ENCODE measurements at regions not wholly inside any gene's neighbourhood (a gene's known extent, or its start where the extent isn't known, plus 50 kb on each side); places are given as distances from the start of the nearest gene placed in this dataset.

DNA sequence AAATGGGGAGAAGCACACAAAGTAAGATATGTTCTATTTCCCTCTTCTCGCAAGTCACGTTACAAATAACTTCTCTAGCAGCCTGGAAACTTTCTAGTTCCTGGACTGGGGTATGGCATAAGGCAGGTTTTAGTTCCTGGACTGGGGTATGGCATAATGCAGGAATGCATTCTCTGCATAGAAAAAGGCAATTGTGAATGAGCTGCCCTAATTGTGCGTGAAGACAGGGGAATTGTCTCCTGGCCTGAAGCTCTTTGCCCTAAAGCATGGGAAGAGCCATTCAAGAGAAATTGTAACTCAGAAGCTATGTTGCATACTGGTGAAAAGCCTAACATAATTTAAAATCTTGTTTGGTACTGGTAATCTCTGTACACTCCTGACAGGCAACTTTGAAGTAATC lies 54.3 kb upstream of the CBLB start:
- no peak for DNase-seq
- H3K4me1 Mint-ChIP-seq (ENCODE audit: low read depth) = peaks cover 13% of the 10 kb centered on the region
- H3K36me3 Mint-ChIP-seq (ENCODE audit: insufficient read depth) = peaks cover 11% of the 10 kb centered on the region
- ATAC-seq = no peak
- H3K4me3 Mint-ChIP-seq = no peak overlapping the region
- no peaks in the 10 kb centered on the region for H3K27me3 Mint-ChIP-seq (ENCODE audit: low read depth)
- peaks cover 24% of the 10 kb centered on the region for H3K9me3 Mint-ChIP-seq

DNA sequence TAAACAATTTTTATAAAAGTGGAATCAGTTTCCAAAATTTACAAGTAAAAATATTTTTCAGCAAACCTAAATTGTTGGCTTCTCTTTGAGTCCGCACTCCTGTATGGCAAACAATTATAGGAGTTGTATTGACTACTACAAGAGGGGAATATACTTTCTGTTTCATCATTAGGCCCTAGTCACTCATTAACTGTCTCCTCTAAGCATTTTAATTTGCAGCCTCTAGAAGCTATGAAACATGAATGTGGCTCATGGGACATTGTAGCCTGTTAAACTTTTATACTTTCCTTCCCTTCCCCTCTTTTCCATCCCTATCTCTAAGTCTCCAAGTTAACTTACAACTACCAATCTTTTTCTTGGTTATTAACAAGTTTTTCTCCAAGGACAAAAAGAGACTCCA lies 58.9 kb upstream of the CBLB start:
- no peak for DNase-seq
- Mint-ChIP-seq H3K4me1 (ENCODE audit: low read depth) (no peaks in the 10 kb centered on the region), H3K27me3 (ENCODE audit: low read depth) (no peaks in the 10 kb centered on the region), H3K36me3 (ENCODE audit: insufficient read depth) (no peaks in the 10 kb centered on the region), H3K4me3 (no peak overlapping the region), H3K9me3 (no peaks in the 10 kb centered on the region)
- no peak for ATAC-seq

DNA sequence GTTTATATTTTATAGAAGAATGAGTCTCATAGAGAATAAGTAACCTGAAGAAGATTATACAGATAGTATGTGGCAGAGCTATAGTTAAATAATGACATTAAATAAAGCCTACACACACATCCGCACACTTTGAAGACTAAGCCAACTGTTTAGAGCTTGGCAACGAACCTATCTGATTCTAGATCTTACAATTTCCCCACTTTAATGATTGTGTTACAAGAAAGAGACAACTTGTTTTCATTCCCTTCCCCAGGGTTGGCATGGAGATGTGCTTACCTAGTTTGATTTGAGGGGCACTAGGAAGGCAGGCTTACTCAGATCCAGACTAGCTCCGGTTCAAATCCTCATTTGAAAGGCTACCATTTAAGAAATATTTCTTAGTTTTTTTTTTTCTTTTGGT lies 61.9 kb upstream of the CBLB start:
- Mint-ChIP-seq H3K4me1 (ENCODE audit: low read depth) (no peaks in the 10 kb centered on the region), H3K4me3 (no peak overlapping the region), H3K27me3 (ENCODE audit: low read depth) (no peaks in the 10 kb centered on the region), H3K36me3 (ENCODE audit: insufficient read depth) (no peaks in the 10 kb centered on the region), H3K9me3 (peaks cover 4% of the 10 kb centered on the region)
- DNase-seq (no peak), ATAC-seq (no peak)

DNA sequence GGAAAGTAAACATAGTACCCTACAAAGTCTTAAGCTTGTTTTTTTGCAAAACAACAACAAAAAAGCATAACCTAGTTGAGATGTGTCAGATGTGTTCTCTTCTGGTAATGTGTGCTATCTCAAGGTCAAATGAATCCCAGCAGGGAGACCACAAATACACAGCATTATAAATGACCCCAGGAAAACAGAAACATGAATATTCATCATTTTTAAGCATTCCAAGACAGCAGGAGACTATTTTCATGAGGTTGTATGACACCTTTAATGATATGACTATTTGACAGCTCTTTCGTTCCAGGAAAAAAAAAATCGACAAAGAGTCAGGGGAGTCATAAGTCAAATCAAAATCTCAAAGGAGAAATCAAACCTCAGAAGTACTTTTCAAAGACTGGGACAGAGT lies 62.7 kb upstream of the CBLB start:
- Mint-ChIP-seq H3K4me1 (ENCODE audit: low read depth) (no peaks in the 10 kb centered on the region), H3K36me3 (ENCODE audit: insufficient read depth) (no peaks in the 10 kb centered on the region), H3K27me3 (ENCODE audit: low read depth) (no peaks in the 10 kb centered on the region), H3K4me3 (no peak overlapping the region), H3K9me3 (peaks cover 10% of the 10 kb centered on the region)
- DNase-seq (no peak), ATAC-seq (no peak)

DNA sequence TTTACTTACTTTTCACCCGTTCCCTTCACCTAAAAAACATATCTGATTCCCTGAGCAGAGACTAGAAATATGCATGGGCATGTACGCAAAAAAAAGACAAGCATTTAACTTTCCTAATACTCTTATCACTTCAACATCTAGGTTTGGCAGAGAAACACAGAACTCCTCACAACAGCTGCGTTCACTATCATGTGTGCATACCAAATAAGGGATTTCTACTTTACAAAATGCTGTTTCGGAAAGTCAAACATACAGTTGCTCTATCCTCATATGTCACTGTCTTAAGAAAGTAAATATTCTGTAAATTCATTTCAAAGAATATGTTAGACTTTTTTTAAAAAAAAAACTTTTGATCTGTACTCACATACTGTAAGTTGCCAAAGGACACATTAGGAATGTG lies 65.1 kb upstream of the CBLB start:
- Mint-ChIP-seq H3K27me3 (ENCODE audit: low read depth) (no peaks in the 10 kb centered on the region), H3K4me3 (no peak overlapping the region), H3K9me3 (peaks cover 10% of the 10 kb centered on the region), H3K36me3 (ENCODE audit: insufficient read depth) (no peaks in the 10 kb centered on the region), H3K4me1 (ENCODE audit: low read depth) (no peaks in the 10 kb centered on the region)
- DNase-seq (no peak), ATAC-seq (no peak)

DNA sequence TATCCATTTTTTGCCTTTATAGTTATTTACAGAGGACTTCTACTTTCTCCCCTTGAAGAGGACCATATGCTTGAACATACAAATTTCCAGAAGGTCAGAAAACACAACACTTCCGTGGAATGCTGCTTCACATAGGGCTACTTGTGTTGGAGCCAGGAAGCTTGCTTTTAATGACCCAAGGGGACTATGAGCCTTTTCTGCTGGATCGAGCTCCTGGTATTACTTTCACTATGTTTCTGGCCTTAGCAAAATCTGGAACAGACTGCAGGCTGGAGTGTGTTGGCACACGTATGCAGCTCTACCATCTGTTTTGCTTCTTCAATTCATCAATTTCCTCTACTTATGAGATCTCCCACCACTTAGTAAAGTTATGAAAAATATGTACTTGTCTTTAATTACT lies 69.3 kb upstream of the CBLB start:
- Mint-ChIP-seq H3K36me3 (ENCODE audit: insufficient read depth) (no peaks in the 10 kb centered on the region), H3K4me1 (ENCODE audit: low read depth) (no peaks in the 10 kb centered on the region), H3K4me3 (no peak overlapping the region), H3K9me3 (peaks cover 10% of the 10 kb centered on the region), H3K27me3 (ENCODE audit: low read depth) (no peaks in the 10 kb centered on the region)
- no peak for ATAC-seq
- DNase-seq = no peak

DNA sequence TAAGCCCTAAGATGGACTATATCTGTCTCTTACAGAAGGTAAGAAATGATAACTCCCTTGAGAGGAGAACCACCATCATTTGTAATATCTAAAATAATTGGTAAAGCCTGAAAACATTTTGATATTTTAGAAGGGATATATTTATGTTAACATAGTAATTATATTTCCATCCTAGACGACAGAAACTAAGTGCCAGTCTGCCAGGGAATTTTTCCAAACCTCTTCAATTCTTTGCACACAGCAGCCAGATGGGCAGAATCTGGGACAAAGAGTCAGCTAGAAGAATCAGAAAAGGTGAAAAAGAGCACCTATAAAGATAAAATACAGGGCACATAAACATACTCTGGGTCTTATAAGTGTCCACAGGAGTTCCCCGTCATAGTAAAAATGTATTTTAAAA lies 70.0 kb upstream of the CBLB start:
- no peak for ATAC-seq
- Mint-ChIP-seq H3K36me3 (ENCODE audit: insufficient read depth) (no peaks in the 10 kb centered on the region), H3K27me3 (ENCODE audit: low read depth) (no peaks in the 10 kb centered on the region), H3K4me3 (no peak overlapping the region), H3K4me1 (ENCODE audit: low read depth) (no peaks in the 10 kb centered on the region), H3K9me3 (peaks cover 10% of the 10 kb centered on the region)
- no peak for DNase-seq

DNA sequence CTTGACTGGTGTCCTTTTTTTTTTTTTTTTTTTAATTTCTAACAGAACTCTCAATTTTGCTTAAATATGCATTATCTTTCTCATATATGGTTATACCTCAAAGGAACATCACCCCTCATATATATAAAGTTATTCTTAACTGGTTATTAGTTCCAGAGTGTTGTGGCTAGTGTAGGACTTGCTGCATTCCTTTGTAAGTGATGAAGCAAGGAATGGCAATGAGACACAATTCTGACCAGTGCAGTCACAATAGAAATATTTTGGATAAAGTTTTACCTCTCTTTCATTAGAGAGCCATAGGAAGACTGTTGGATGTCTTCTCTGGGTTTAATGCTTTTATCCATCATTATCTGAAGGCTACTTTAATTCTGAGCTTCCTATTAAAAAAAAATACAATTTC lies 75.5 kb upstream of the CBLB start:
- Mint-ChIP-seq H3K27me3 (ENCODE audit: low read depth) (no peaks in the 10 kb centered on the region), H3K36me3 (ENCODE audit: insufficient read depth) (no peaks in the 10 kb centered on the region), H3K4me1 (ENCODE audit: low read depth) (no peaks in the 10 kb centered on the region), H3K9me3 (no peaks in the 10 kb centered on the region), H3K4me3 (no peak overlapping the region)
- DNase-seq (no peak), ATAC-seq (no peak)

DNA sequence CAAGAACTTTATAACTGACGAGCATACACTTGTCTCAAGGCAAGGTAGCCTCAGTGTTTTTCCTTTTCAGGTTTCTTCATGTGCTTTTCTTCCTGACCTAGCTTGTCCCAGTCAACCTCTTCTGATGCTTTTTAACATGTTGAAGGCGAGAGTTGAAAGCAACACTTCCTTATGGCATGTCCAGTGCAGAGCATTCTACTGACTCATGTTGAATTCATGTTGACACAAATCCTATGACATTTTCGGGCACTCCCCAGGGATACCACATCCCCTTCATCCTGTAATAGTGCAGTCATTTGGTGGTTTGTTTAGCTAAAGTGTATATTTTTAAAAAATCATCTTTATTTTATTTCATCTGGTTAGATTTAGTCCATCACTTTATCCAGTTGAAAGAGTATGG lies 75.9 kb upstream of the CBLB start:
- no peak for ATAC-seq
- Mint-ChIP-seq H3K4me1 (ENCODE audit: low read depth) (no peaks in the 10 kb centered on the region), H3K9me3 (no peaks in the 10 kb centered on the region), H3K27me3 (ENCODE audit: low read depth) (no peaks in the 10 kb centered on the region), H3K4me3 (no peak overlapping the region), H3K36me3 (ENCODE audit: insufficient read depth) (no peaks in the 10 kb centered on the region)
- DNase-seq = no peak

DNA sequence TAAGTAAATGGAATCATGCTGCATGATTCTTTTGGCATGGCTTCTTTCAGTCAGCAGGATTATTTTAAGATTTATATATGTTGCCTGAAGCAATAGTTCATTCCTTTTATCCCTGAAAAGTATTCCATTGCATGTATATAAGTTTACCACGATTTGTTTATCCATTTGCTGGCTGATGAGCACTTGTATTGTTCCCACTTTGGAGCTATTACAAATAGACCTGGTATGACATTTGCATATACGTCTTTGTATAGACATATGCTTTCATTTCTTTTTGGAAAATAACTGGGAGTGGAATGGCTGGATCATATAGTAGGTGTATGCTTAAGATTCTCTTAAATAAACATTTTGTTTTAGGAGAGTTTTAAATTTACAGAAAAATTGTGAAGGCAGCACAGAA lies 79.3 kb upstream of the CBLB start:
- Mint-ChIP-seq H3K4me3 (no peak overlapping the region), H3K4me1 (ENCODE audit: low read depth) (no peaks in the 10 kb centered on the region), H3K9me3 (no peaks in the 10 kb centered on the region), H3K36me3 (ENCODE audit: insufficient read depth) (no peaks in the 10 kb centered on the region), H3K27me3 (ENCODE audit: low read depth) (no peaks in the 10 kb centered on the region)
- ATAC-seq (no peak), DNase-seq (no peak)

DNA sequence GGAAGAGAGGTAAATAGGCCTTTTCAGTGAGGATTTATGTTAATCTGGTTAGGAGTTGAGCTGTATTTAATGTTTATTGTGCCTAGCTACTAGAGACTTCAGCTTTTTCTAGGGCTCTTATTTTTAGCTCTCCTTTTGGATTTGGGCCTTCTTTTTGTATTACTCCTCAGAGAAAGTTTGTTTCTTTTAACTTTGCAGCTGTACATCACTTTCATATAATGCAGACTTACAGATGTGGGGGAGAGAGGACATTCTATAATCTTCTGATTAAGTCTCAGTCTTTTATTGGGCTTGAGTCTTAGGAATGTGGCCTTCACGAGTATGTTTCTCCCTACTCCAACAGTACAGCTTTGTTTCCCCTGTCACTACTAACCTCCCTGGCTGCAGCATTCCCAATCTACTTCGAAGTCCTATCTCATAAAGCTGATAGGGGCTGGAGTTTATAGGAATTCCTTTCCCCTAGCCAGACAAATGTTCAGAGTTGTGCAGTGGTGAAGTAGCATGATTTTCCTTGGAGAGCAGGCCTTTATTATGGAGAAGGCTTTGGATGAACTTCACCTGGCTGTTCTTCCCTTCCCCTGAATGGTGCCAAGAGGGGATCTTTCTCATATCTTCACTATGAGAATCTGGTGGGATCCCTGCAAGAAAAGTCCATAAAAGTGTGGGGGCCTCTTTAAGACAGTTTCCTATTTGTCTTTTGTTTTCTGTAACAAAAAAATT lies 82.2 kb upstream of the CBLB start:
- Mint-ChIP-seq H3K4me1 (ENCODE audit: low read depth) (no peaks in the 10 kb centered on the region), H3K9me3 (no peaks in the 10 kb centered on the region), H3K4me3 (no peak overlapping the region), H3K36me3 (ENCODE audit: insufficient read depth) (no peaks in the 10 kb centered on the region), H3K27me3 (ENCODE audit: low read depth) (no peaks in the 10 kb centered on the region)
- no peak for DNase-seq
- ATAC-seq = no peak

DNA sequence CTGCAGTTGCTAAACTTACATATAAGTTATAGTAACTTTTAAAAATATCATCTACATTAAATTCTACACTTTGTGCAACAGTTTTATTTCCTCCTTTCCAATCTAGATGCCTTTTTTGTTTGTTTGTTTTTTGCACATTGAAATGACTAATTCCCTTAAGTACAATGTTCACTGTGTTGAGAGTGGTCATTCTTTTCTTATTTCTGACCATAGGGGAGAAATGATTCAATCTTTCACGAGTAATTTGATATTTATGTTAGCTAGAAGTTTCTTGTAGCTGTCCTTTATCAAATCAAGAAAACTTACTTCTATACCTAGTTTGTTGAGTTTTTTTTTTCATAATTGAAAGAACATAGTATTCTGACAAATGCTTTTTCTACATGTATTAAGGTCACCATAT lies 85.0 kb upstream of the CBLB start:
- Mint-ChIP-seq H3K4me1 (ENCODE audit: low read depth) (no peaks in the 10 kb centered on the region), H3K36me3 (ENCODE audit: insufficient read depth) (no peaks in the 10 kb centered on the region), H3K4me3 (no peak overlapping the region), H3K9me3 (no peaks in the 10 kb centered on the region), H3K27me3 (ENCODE audit: low read depth) (no peaks in the 10 kb centered on the region)
- ATAC-seq = no peak
- no peak for DNase-seq

DNA sequence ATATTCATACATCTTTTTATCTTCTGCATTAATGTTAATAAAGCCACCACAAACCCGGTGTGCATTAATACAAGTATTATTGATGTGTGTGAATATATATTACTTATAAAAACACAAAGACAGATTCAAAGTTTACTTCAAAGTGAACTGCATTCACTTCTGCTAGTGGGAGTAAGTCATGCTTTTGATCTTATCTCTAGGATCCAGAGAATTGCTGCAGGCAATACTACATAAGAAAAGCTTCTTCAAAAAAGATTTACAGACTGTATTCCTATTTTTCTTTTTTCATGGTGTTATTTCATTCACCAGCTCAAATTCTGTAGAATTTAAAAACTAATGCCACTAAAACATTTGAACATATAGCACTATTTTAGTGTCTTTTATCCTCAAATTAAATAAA lies 87.5 kb upstream of the CBLB start:
- Mint-ChIP-seq H3K4me1 (ENCODE audit: low read depth) (peaks cover 2% of the 10 kb centered on the region), H3K4me3 (no peak overlapping the region)

DNA sequence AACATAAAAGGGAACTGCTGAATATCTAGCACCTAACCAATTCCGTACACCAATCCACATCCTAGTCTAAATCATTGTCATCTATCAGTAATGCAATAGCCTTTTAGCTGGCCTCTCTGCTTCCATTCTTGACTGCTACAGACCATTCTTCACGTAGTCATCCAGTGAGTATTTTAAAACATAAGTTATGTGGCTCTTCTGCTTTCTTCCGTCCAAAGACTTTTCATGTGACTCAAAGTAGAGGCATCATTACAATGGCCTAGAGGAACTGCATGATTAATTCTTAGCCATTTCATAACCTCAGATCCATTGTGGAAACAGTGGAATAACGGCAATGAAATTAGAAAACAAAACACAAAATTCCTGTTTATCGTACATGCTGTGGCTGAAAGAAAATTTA lies 88.9 kb upstream of the CBLB start:
- ATAC-seq (no peak), DNase-seq (no peak)
- Mint-ChIP-seq H3K36me3 (ENCODE audit: insufficient read depth) (no peaks in the 10 kb centered on the region), H3K4me3 (no peak overlapping the region), H3K27me3 (ENCODE audit: low read depth) (no peaks in the 10 kb centered on the region), H3K4me1 (ENCODE audit: low read depth) (peaks cover 2% of the 10 kb centered on the region), H3K9me3 (no peaks in the 10 kb centered on the region)

More for the DNA sequence above, 87.5 kb upstream of the CBLB start:
- H3K27me3 Mint-ChIP-seq (ENCODE audit: low read depth) = no peaks in the 10 kb centered on the region
- DNase-seq = no peak
- H3K36me3 Mint-ChIP-seq (ENCODE audit: insufficient read depth) = no peaks in the 10 kb centered on the region
- H3K9me3 Mint-ChIP-seq = no peaks in the 10 kb centered on the region
- no peak for ATAC-seq

DNA sequence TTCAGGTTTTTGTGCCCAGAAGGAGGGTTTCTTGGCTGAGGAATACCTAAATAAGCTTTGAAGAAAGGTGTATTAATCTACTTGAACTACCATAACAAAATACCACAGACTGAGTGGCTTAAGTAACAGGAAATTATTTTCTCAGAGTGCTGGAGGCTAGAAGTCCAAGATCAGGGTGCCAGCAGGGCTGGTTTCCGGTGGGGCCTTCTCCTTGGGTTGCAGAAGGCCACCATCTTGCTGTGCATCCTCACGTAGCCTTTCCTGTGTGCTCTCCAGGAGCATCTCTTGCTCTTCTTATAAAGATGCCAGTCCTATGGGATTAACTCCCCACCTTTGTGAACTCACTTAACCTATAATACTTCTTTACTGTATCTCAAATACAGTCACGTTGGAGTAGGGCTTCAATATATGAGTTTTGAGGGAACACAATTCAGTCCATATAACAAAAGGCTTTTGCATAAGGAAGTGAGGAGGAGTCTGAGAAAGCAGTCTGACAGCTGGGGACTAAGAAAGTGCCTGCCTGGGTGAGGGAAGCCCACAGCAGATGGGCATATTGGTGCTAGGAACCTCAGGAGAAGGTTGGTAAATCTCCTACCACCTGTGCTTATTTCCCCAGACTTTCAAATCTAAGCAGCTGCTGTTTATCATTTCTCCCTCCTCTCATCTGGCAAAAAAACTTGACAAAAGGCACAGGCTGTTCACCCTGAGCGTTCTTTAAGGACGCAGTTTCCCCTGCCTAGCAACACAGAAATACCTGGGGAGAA lies 89.6 kb upstream of the CBLB start:
- Mint-ChIP-seq H3K36me3 (ENCODE audit: insufficient read depth) (no peaks in the 10 kb centered on the region), H3K9me3 (no peaks in the 10 kb centered on the region), H3K4me3 (no peak overlapping the region), H3K27me3 (ENCODE audit: low read depth) (no peaks in the 10 kb centered on the region), H3K4me1 (ENCODE audit: low read depth) (peaks cover 2% of the 10 kb centered on the region)
- DNase-seq = no peak
- no peak for ATAC-seq

All from activated T-cell treated with anti-CD3 and anti-CD28 coated beads, Interleukin-2, amount 50 U/mL, for 4 hours (primary cell).